Tibial nerve (tissue), 4 donors: ENCODE measurements at regions not wholly inside any gene's neighbourhood (a gene's known extent, or its start where the extent isn't known, plus 50 kb on each side); places are given as distances from the start of the nearest gene placed in this dataset.

Experiments
- DNase-seq, 2 donors: peaks; one replicate each; pipeline ENCODE4 v3.0.0-alpha.2; 2019; ENCODE audit warnings: low spot score in 2 of 2
- H3K27ac ChIP-seq, 4 donors: fragments of 200-600 bp; sonication (generic) in 3 of 4; one replicate each; pipeline ENCODE4 v1.5.1; 2017 to 2019; ENCODE audit warnings: mild to moderate bottlenecking in 1 of 4
- H3K27me3 ChIP-seq, 2 donors: fragments of 200-600 bp; sonication (generic) in 1 of 2; one replicate each; pipeline versions ENCODE4 v1.5.1 to v1.6.0; 2017 to 2019
- H3K36me3 ChIP-seq, 3 donors: fragments of 200-600 bp; sonication (generic); one replicate each; pipeline ENCODE4 v1.5.1; 2018 to 2019
- H3K4me1 ChIP-seq, 4 donors: fragments of 200-600 bp; sonication (generic) in 3 of 4; one replicate each; pipeline ENCODE4 v1.5.1; 2017 to 2019
- H3K4me3 ChIP-seq, 4 donors: fragments of 200-600 bp; sonication (generic) in 3 of 4; one replicate each; pipeline ENCODE4 v1.5.1; 2017 to 2019; ENCODE audit warnings: mild to moderate bottlenecking in 1 of 4, moderate library complexity in 1 of 4
- H3K9me3 ChIP-seq, 4 donors: fragments of 200-600 bp; sonication (generic) in 3 of 4; one replicate each; pipeline ENCODE4 v1.5.1; 2017 to 2019
- CTCF ChIP-seq, 5 experiments: fragments of 200-600 bp in 3 of 5; fragments of 450-650 bp in 2 of 5; sonication (generic) in 3 of 5; IDR thresholded peaks; one replicate each; pipeline ENCODE4 v1.5.1; 2016 to 2019; ENCODE audit warnings: antibody characterized with exemption in 5 of 5, mild to moderate bottlenecking in 3 of 5, moderate library complexity in 2 of 5
- EP300 ChIP-seq, 2 donors: sonication (generic); formaldehyde crosslinking; IDR thresholded peaks; one replicate each; pipeline ENCODE4 v1.6.1; 2017; ENCODE audit warnings: antibody characterized with exemption in 2 of 2, mild to moderate bottlenecking in 1 of 2
- POLR2A ChIP-seq, 2 donors: fragments of 450-650 bp; IDR thresholded peaks; one replicate each; pipeline ENCODE4 v1.6.1; 2017; ENCODE audit warnings: antibody characterized with exemption in 2 of 2, mild to moderate bottlenecking in 2 of 2, moderate library complexity in 2 of 2
- WGBS, 2 donors: methylation state at CpG; one replicate each; pipeline ENCODE4 v1.1.5; 2018; 5-methylcytosine and 5-hydroxymethylcytosine counted together

GRCh38 chr3:11697701-11698100 lies 54.0 kb upstream of the VGLL4 start:
- H3K9me3 ChIP-seq, result no peaks in the 10 kb centered on the region
- peaks cover 0 to 45% (median 3%) of the 10 kb centered on the region in 3 donors for H3K36me3 ChIP-seq
- H3K27me3 ChIP-seq, result no peaks in the 10 kb centered on the region
- peaks cover 0 to 8% (median 2%) of the 10 kb centered on the region in 4 donors for H3K4me1 ChIP-seq
- TF ChIP-seq EP300 (IDR thresholded peaks at IDR 0.05) (no peak), POLR2A (IDR thresholded peaks at IDR 0.05) (no peak), CTCF (IDR thresholded peaks at IDR 0.05) (no peak)
- DNase-seq, result no peak
- no peak overlapping the region for H3K4me3 ChIP-seq
- no peak overlapping the region for H3K27ac ChIP-seq
- 95 to 96% methylated on average over 2 of the region's 2 CpGs for WGBS, 2 donors

GRCh38 chr3:11696054-11696453 lies 52.3 kb upstream of the VGLL4 start:
- no peak for DNase-seq
- Histone ChIP-seq H3K9me3 (no peaks in the 10 kb centered on the region), H3K4me3 (no peak overlapping the region), H3K4me1 (peaks cover 0 to 18% (median 2%) of the 10 kb centered on the region in 4 donors), H3K36me3 (peaks cover 0 to 42% (median 3%) of the 10 kb centered on the region in 3 donors), H3K27ac (no peak overlapping the region), H3K27me3 (no peaks in the 10 kb centered on the region)
- 67 to 73% methylated on average over 2 of the region's 2 CpGs for WGBS, 2 donors
- TF ChIP-seq CTCF (IDR thresholded peaks at IDR 0.05) (no peak), EP300 (IDR thresholded peaks at IDR 0.05) (no peak), POLR2A (IDR thresholded peaks at IDR 0.05) (no peak)
